ENCODE measurements at regions not wholly inside any gene's neighbourhood (a gene's known extent, or its start where the extent isn't known, plus 50 kb on each side); places are given as distances from the start of the nearest gene placed in this dataset.

- no peak for TF ChIP-seq CTCF (IDR thresholded peaks at IDR 0.05)
- no peak for TF ChIP-seq POLR2A (IDR thresholded peaks at IDR 0.05)
- Histone ChIP-seq H3K9me3 (no peaks in the 10 kb centered on the region), H3K36me3 (ENCODE audit: low read depth, missing control alignments) (no peaks in the 10 kb centered on the region), H3K27ac (peak overlapping the region; percentile 59 to 61), H3K4me1 (peaks cover 80% of the 10 kb centered on the region), H3K27me3 (no peaks in the 10 kb centered on the region), H3K4me3 (peak overlapping the region in 1 of 2 donors; percentile 26)
- peak; percentile 76 for DNase-seq
- WGBS, 2 donors, result 49% methylated on average over 28 of the region's 28 CpGs; no CpG with 5 or more reads in 1 of the 2 donors
- intact Hi-C loops (cut with DNase I; ENCODE audit: low total_unique reads), result no loop called here
These were observed 242.1 kb upstream of the GSE1 start for GRCh38 chr16:85370881-85371651.

GRCh38 chr16:85371948-85372347, 241.2 kb upstream of the GSE1 start:
- H3K9me3 ChIP-seq, result no peaks in the 10 kb centered on the region
- intact Hi-C loops (cut with DNase I; ENCODE audit: low total_unique reads), result no loop called here
- no peak overlapping the region for H3K4me3 ChIP-seq
- no peak for DNase-seq
- H3K4me1 ChIP-seq, result peaks cover 80% of the 10 kb centered on the region
- no peaks in the 10 kb centered on the region for H3K36me3 ChIP-seq (ENCODE audit: low read depth, missing control alignments)
- H3K27me3 ChIP-seq, result no peaks in the 10 kb centered on the region
- H3K27ac ChIP-seq, result peak overlapping the region; percentile 59 to 61
- no peak for TF ChIP-seq CTCF (IDR thresholded peaks at IDR 0.05)
- no peak for TF ChIP-seq POLR2A (IDR thresholded peaks at IDR 0.05)
- 85 to 92% methylated on average over 10 of the region's 10 CpGs for WGBS, 2 donors

GRCh38 chr16:85372627-85373372, 240.3 kb upstream of the GSE1 start:
- intact Hi-C loops (cut with DNase I; ENCODE audit: low total_unique reads), result no loop called here
- DNase-seq, result no peak
- Histone ChIP-seq H3K9me3 (no peaks in the 10 kb centered on the region), H3K27me3 (no peaks in the 10 kb centered on the region), H3K4me3 (no peak overlapping the region), H3K36me3 (ENCODE audit: low read depth, missing control alignments) (no peaks in the 10 kb centered on the region), H3K4me1 (peaks cover 80% of the 10 kb centered on the region), H3K27ac (peak overlapping the region in 1 of 2 donors; percentile 61)
- WGBS, 2 donors, result 70 to 72% methylated on average over 10 to 15 of the region's 15 CpGs
- TF ChIP-seq CTCF (IDR thresholded peaks at IDR 0.05) (no peak), POLR2A (IDR thresholded peaks at IDR 0.05) (no peak)

GRCh38 chr16:85373741-85374570, 239.2 kb upstream of the GSE1 start:
- intact Hi-C loops (cut with DNase I; ENCODE audit: low total_unique reads), result no loop called here

More at GRCh38 chr16:85373741-85374570, 239.2 kb upstream of the GSE1 start:
- DNase-seq, result no peak
- H3K27me3 ChIP-seq, result no peaks in the 10 kb centered on the region
- TF ChIP-seq CTCF (IDR thresholded peaks at IDR 0.05) (no peak), POLR2A (IDR thresholded peaks at IDR 0.05) (no peak)
- no peak overlapping the region for H3K27ac ChIP-seq
- peaks cover 80% of the 10 kb centered on the region for H3K4me1 ChIP-seq
- H3K36me3 ChIP-seq (ENCODE audit: low read depth, missing control alignments), result no peaks in the 10 kb centered on the region
- no peak overlapping the region for H3K4me3 ChIP-seq
- 86 to 98% methylated on average over 9 to 41 of the region's 41 CpGs for WGBS, 2 donors
- H3K9me3 ChIP-seq, result no peaks in the 10 kb centered on the region
